ENCODE measurements at regions not wholly inside any gene's neighbourhood (a gene's known extent, or its start where the extent isn't known, plus 50 kb on each side); places are given as distances from the start of the nearest gene placed in this dataset.

GRCh38 chr20:58144096-58144495, 84.4 kb downstream of the ANKRD60 start:
- no peak for TF ChIP-seq CTCF (IDR thresholded peaks at IDR 0.05)
- no peak for TF ChIP-seq EP300 (IDR thresholded peaks at IDR 0.05)
- TF ChIP-seq POLR2A (IDR thresholded peaks at IDR 0.05): no peak

Data from tibial nerve (tissue), 4 donors.